Chondrocyte (in vitro differentiated cells): ENCODE measurements at regions not wholly inside any gene's neighbourhood (a gene's known extent, or its start where the extent isn't known, plus 50 kb on each side); places are given as distances from the start of the nearest gene placed in this dataset.
A peak's percentile ranks its signal among the peaks of the same experiment; 100 is the strongest.

Source experiments
- DNase-seq: peaks from one replicate; pipeline ENCODE4 v3.0.0; 2021; ENCODE audit warnings: mixed read lengths, low spot score
- H3K27ac Mint-ChIP-seq: one replicate; pipeline ENCODE4 v1.8.0; 2021; ENCODE audit warnings: mild to moderate bottlenecking, moderate library complexity, mixed read lengths; ENCODE audit not compliant: unreplicated experiment
- H3K27me3 Mint-ChIP-seq: 2 replicates; pipeline ENCODE4 v1.8.0; 2021; ENCODE audit warnings: low read depth, mixed read lengths
- H3K36me3 Mint-ChIP-seq: 2 replicates; pipeline ENCODE4 v1.8.0; 2021; ENCODE audit warnings: low read depth, mixed read lengths
- H3K4me1 Mint-ChIP-seq: 2 replicates; pipeline ENCODE4 v1.8.0; 2021; ENCODE audit warnings: low read depth, mild to moderate bottlenecking, mixed read lengths
- H3K4me3 Mint-ChIP-seq: one replicate; pipeline ENCODE4 v1.8.0; 2021; ENCODE audit warnings: mild to moderate bottlenecking, moderate library complexity, mixed read lengths; ENCODE audit not compliant: unreplicated experiment
- H3K9me3 Mint-ChIP-seq: 2 replicates; pipeline ENCODE4 v1.8.0; 2021; ENCODE audit warnings: low read depth, mixed read lengths
- TF ChIP-seq, protein P1 (sequence below): fragments of 200-600 bp; sonication (generic); IDR thresholded peaks from 2 replicates; pipeline ENCODE4 v1.5.0; 2021; ENCODE audit warnings: antibody characterized with exemption, mild to moderate bottlenecking, moderate library complexity

DNA sequence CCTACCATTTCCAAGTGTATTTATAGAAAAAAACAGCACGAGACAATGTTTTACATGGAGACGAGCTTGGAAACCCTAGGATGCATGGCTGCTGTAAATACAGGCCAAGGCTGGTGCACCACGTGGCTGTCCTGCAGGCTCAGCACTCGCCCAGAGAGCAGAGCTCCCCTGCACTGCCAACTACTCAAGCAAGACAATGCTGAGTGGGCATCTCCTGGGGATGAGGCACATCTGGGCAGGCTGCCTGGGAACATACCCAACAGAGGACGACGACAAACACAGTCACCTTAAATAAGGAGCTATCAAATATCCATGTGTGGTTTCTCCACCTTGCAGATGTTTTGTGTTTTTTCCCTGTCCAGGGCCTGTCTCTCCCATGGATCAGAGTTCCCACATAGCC is 128.3 kb upstream of the PRMT8 start:
- H3K9me3 Mint-ChIP-seq: no peaks in the 10 kb centered on the region
- no peak overlapping the region for H3K4me3 Mint-ChIP-seq
- TF ChIP-seq, protein P1, sequence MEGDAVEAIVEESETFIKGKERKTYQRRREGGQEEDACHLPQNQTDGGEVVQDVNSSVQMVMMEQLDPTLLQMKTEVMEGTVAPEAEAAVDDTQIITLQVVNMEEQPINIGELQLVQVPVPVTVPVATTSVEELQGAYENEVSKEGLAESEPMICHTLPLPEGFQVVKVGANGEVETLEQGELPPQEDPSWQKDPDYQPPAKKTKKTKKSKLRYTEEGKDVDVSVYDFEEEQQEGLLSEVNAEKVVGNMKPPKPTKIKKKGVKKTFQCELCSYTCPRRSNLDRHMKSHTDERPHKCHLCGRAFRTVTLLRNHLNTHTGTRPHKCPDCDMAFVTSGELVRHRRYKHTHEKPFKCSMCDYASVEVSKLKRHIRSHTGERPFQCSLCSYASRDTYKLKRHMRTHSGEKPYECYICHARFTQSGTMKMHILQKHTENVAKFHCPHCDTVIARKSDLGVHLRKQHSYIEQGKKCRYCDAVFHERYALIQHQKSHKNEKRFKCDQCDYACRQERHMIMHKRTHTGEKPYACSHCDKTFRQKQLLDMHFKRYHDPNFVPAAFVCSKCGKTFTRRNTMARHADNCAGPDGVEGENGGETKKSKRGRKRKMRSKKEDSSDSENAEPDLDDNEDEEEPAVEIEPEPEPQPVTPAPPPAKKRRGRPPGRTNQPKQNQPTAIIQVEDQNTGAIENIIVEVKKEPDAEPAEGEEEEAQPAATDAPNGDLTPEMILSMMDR: no peak
- no peak for DNase-seq
- peaks cover 3% of the 10 kb centered on the region for H3K4me1 Mint-ChIP-seq
- H3K27ac Mint-ChIP-seq: no peak overlapping the region
- no peaks in the 10 kb centered on the region for H3K36me3 Mint-ChIP-seq
- H3K27me3 Mint-ChIP-seq: peaks cover 41% of the 10 kb centered on the region

GRCh38 chr12:3363608-3364007 is 127.4 kb upstream of the PRMT8 start:
- Mint-ChIP-seq H3K4me3 (no peak overlapping the region), H3K27ac (no peak overlapping the region), H3K27me3 (peaks cover 40% of the 10 kb centered on the region)

GRCh38 chr12:3364226-3364625 is 126.8 kb upstream of the PRMT8 start:
- TF ChIP-seq, protein P1: no peak
- H3K4me3 Mint-ChIP-seq: no peak overlapping the region
- H3K4me1 Mint-ChIP-seq: peaks cover 3% of the 10 kb centered on the region
- H3K27me3 Mint-ChIP-seq: peaks cover 35% of the 10 kb centered on the region
- DNase-seq: no peak
- H3K36me3 Mint-ChIP-seq: no peaks in the 10 kb centered on the region
- H3K27ac Mint-ChIP-seq: no peak overlapping the region
- H3K9me3 Mint-ChIP-seq: no peaks in the 10 kb centered on the region

More at GRCh38 chr12:3363608-3364007, 127.4 kb upstream of the PRMT8 start:
- no peaks in the 10 kb centered on the region for H3K9me3 Mint-ChIP-seq
- H3K4me1 Mint-ChIP-seq: peaks cover 3% of the 10 kb centered on the region
- TF ChIP-seq, protein P1: no peak
- no peaks in the 10 kb centered on the region for H3K36me3 Mint-ChIP-seq
- no peak for DNase-seq

DNA sequence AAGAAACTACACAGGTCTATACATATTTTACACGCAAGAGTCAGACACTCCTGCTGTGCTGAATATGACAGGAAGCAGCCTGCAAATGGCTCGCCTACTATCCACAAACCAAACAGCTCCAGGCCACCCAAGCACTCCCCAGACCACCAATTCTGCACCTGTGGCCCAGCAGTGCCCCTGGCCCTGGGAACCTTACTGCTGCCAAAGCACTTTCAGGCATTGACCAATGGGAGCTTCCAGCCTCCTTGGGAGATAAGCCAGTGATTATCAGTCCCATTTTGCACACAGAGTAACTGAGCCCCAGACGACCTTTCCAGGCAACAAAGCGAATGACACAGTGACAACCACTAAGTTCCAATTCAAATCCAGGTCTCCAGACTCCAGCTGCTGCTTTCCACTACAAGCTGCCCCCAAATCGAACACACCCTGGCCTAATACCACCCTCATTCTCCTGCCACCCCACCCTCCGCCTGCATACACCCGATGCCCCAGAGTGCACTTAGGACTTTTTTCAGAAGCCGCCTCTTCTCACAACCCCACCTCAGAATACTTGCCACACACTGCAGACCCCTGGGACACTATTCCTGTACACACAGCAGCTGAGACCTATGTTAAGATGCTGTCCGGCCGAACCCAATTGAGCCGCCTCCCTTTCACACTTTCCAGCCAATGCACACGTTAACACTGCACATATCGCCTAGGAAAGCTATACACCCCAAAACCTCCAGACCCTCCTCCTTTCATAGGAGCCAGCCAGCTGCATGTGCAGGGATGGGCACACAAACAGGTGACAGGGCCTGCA is 126.1 kb upstream of the PRMT8 start:
- TF ChIP-seq, protein P1: no peak
- peaks cover 3% of the 10 kb centered on the region for H3K4me1 Mint-ChIP-seq
- H3K27ac Mint-ChIP-seq: no peak overlapping the region
- H3K27me3 Mint-ChIP-seq: peaks cover 31% of the 10 kb centered on the region
- no peaks in the 10 kb centered on the region for H3K36me3 Mint-ChIP-seq
- no peak for DNase-seq
- no peak overlapping the region for H3K4me3 Mint-ChIP-seq
- no peaks in the 10 kb centered on the region for H3K9me3 Mint-ChIP-seq

- no peak for DNase-seq
- H3K27ac Mint-ChIP-seq: no peak overlapping the region
- H3K4me3 Mint-ChIP-seq: peak overlapping the region; percentile 56
- no peaks in the 10 kb centered on the region for H3K9me3 Mint-ChIP-seq
- H3K27me3 Mint-ChIP-seq: peaks cover 31% of the 10 kb centered on the region
- peaks cover 3% of the 10 kb centered on the region for H3K4me1 Mint-ChIP-seq
- no peaks in the 10 kb centered on the region for H3K36me3 Mint-ChIP-seq
- TF ChIP-seq, protein P1: no peak
These were observed 125.3 kb upstream of the PRMT8 start for GRCh38 chr12:3365463-3366411.
